CD4-positive, alpha-beta T cell treated with Interleukin-6 at 100 ng/mL for 8 hours (primary cell): ENCODE measurements at regions not wholly inside any gene's neighbourhood (a gene's known extent, or its start where the extent isn't known, plus 50 kb on each side); places are given as distances from the start of the nearest gene placed in this dataset.
"Not testable (repeated sequence)": the region's sequence is repeated elsewhere in the genome, so short reads cannot be mapped to it uniquely, and the experiment has no call there.

Experiments used
- DNase-seq: peaks from one replicate; pipeline ENCODE4 v3.0.0-alpha.2; 2020; ENCODE audit warnings: mixed read lengths, low spot score

DNA sequence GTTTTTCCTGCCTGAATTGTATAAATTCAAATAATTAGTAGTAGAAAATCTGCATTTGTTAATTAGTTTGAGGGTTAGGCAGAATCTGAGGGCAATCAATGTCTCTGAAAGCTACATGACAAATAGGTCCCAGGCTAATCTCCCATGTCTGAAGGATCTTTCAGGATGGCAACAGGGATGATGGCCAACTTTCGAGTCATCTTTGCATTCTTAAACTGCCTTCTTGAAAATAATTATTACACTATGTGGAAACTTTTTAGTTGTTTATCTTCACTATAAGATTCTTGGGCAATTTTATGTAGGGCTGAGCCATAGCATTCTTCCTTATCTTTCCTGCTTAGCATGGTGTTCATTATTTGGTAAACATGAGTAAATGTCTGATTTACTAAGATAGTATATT, 490.3 kb upstream of the EPHA5 start:
- no peak for DNase-seq

DNA sequence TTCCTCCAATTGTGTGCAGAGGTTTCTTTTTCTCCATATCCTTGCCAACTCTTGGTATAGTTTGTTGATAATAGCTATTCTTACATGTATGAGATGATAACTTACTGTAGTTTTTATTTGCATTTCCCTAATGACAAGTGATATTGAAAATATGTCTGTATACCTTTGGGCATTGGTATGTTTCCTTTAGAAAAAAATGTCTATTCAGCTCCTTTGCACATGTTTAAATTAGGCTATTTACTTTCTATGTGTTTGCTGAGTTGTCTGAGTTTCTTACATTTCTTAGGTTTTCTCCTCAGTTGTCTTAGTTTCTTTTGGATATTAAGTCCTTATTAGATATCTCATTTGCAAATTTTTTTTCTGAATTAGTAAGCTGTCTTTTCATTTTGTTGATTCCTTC, 487.3 kb upstream of the EPHA5 start:
- no peak for DNase-seq

DNA sequence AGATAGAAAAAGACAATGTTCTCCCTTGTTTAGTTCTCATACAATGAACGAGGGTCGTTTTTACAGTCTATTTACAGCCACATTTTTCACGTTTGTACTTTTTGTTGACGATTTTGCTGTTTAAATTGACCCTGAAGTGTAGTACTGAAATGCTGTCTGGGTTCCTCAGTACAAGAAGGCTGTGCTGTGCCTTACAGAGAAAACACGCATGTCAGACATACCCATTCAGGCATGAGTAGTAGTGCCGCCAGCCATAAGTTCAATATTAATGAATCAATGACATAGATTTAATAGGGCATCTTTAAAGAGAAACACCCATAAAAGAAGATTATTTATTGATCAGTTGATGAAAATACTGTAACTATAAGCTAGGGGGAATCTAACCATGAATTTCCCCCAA, 459.8 kb upstream of the EPHA5 start:
- DNase-seq = no peak

DNA sequence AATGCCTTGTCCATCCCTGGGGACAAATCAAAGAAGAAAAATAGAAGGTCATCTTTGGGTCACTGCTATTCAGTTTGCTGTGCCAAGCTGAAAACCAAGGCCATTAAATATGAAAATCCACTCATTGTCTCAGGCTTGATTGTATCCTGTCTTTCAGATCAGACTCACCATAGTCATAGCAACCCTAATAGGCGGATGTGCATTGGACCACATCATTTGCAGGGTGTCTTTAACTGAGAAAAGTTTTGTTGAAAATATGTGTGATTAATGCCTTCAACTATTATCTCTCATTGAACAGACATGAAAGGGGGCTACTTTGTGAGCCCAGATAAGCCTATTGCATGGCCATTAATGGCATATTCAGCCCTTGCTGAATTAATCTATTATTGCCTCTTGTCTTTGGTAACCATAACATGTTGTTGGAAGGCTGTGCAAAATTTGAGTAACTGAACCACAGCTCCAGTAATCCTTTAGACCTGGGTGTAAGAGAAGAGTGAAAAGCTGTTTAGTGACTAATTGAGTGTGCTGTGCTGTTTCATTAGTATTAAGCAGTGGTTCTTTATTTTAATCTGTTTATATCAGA, 453.6 kb upstream of the EPHA5 start:
- no peak for DNase-seq

DNA sequence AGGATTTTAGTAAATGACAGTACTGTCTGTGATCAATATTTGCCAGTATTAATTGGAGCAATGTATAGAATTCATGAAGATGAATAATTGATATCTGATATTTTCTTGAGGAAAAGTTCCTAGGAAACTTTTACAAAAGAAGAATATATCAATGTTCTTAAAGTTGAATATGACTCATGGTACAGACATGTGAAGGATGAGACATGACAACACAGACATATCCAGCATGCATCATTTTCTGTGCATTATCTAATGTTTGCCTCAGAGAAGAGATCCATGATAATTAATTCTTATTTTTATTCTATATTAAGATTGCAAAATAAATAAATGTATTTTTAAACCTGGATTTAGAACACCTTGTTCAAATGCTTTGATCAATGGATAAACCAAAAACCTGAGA, 452.9 kb upstream of the EPHA5 start:
- DNase-seq = no peak

DNA sequence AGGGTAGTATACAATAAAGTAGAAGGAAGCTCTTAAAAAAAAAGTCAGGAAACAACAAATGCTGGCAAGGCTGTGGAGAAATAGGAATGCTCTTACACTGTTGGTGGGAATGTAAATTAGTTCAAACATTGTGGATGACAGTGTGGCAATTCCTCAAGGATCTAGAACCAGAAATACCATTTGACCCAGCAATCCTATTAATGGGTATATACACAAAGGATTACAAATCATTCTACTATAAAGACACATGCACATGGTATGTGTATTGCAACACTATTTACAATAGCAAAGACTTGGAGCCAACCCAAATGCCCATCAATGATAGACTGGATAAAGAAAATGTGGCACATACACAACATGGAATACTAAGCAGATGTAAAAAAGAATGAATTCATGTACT, 444.9 kb upstream of the EPHA5 start:
- DNase-seq = not testable (repeated sequence)

DNA sequence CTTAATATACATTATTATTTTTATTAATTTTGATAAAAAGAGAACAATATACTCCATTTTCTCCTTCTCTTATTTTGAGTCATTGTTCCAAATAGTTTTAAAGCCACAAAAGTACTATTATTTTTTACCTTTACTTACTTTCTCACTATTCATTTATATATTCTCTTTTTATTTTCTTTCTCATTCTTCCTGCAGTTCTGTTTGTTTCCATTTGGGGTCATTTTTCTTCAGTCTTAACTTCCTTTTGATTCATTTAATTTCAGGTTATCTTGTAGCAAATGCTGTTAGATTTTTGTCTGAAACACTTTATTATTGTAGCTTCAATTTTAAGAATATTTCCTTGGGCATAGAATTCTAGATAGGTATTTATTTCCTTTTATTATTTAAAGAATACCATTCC, 438.6 kb upstream of the EPHA5 start:
- no peak for DNase-seq

DNA sequence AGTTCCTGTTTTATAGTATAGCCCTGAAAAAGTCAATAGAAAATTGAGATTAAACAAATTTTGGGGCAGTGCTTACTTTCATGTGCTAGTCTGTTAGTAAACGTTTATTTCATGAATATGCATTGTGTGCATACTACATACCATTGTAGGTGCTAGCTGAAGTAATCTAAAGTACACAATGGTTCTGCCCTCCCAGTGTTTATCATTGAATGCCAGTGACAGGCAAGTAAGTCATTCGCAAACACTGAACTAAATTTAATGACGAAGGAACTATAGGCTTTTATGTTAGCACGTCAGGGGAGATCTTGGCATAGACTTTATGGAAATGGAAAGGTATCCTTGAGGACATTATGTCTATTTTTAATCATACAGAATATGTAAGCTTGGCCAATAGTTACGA, 426.9 kb upstream of the EPHA5 start:
- DNase-seq = no peak

DNA sequence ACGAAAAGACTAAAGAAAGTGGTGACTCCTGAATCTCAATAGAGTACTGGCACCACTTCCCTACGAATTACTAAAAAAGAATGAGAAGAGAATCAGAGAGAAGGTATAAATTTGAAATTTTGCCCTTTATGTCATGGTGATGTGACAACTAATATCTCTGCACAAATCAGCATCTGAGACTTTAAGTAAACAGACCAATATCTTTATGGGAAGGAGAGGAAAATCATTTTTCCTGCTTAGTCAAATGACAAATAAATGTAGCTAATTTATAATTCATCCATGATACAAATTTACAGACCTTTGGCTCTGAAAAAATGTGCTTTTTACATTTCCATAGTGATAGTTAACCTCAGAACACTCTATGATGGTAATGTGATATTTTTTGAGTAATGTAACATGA, 424.8 kb upstream of the EPHA5 start:
- no peak for DNase-seq

DNA sequence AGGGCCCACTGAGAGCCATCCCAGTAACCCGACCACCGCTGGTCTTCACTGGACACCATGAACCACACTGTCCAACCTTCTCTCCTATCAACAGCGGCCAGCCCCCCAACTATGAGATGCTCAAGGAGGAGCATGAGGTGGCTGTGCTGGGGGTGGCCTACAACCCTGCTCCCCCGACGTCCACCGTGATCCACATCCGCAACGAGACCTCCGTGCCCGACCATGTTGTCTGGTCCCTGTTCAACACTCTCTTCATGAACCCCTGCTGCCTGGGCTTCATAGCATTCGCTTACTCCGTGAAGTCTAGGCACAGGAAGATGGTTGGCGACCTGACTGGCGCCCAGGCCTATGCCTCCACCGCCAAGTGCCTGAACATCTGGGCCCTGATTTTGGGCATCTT, 423.8 kb upstream of the EPHA5 start:
- DNase-seq = no peak

DNA sequence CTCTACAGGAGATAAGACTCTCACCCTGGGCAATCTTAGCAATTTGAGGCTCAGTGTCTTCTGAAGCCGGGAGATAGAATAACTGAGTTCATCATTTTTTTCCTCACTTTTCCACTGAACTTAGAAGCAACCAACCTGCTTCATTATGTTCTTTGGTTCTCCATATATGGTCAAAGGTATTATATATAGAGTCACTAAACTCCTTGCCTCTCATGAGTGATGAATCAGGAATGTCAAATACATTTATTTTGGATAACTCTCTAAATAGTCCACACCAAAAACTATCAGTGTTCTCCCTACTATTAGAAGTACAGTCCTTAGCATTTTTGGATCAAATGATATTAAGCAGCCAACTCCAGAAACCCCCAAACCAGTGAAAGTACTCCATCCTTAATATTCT, 421.5 kb upstream of the EPHA5 start:
- DNase-seq = no peak

DNA sequence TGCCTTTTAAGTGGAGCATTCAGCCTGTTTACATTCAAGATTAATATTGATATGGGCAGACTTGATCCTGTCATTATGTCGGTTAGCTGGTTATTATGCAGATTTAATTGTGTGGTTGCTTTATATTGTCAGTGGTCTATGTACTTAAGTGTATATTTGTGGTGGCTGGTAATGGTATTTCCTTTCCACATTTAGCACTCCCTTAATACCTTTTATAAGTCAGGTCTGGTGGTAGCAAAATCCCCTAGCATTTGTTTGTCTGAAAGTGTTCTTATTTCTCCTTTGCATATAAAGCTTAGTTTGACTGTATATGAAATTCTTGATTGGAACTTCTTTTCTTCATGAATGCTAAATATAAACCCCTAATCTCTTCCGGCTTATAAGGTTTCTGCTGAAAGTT, 403.7 kb upstream of the EPHA5 start:
- DNase-seq = no peak

DNA sequence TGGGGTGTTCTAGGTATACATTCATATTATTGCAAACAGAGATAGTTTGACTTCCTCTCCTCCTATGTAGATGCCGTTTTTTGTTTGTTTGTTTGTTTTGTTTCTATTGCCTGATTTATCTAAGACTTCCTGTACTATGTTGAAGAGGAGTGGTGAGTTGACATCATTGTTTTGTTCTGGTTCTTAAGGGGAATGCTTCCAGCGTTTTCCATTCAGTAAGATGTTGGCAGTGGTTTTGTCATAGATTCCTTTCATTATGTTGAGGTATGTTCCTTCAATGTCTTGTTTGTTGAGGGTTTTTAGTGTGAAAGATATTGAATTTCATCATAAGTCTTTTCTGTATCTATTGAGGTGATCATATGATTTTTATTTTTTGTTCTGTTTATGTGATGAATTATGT, 401.6 kb upstream of the EPHA5 start:
- DNase-seq = no peak

DNA sequence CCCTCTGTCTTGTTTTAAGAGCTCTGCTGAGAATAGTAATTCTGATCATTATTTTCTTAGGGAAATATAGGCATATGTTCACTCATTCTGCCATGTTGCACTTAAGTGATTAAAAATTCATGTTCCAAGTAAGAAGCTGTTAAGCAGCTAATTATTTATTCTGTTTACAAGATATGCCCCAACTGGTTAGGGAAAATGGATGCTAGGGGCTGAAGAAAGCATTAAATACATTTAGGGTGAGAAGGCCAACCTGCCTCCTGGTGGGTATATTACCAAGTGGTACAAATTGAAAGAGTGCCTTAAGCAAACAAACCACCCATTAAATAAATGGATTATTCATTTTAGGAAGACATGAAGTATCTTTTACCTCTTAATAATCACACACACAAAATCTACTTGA, 392.6 kb upstream of the EPHA5 start:
- no peak for DNase-seq

DNA sequence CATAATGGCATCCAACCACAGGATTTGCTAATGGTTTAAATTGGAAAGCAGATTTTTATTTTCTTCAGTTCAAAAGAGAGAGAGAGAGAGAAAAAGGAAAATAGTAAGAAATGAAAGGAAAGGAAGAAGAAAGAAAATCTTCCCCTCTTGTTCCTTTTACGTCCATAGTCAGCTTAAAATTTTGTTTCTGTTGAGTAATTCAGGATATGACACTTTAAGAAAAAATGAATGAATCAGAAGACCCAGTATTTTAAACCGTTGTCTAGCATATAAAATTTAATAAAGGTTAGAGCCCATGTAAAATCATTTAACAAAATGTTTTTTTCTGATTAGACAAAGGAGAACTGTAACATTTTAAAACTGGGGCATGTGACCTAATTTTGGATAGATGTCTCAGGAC, 391.8 kb upstream of the EPHA5 start:
- no peak for DNase-seq

DNA sequence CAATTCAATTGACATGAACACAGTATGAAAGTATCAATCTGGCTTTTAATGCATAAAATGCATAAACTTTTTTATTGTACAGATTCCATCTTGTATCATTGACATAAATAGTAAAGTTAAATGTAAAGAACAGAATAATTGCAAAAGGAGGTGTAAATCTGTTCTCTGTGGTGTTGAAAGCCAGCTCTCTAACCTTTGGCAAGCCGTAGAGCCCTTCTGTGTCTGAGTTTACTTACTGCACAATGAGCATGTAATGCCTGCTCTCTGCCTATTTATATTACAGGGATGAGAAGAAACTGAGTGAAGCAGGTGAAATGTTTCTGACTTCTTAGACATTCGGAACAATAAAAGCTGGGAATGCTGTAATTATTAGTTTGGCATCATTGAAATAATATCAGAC, 389.3 kb upstream of the EPHA5 start:
- DNase-seq = no peak

DNA sequence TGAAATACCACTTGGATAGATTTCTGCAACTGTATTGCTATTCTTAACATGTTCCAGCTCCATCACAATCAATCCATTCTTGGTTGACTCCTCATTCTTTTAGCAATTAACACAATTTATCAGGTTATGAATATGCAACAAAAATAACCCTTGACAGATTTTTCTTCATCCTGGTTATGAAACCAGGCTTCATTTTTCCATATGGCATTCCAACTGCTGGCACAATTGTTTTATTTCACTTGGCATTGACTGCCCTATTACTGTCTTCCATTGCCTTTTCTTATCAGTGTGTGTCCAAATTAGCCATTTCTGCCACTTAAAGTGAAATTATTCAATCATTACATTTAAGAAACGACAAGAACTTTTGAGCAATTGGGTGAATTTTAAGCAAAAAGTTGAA, 388.8 kb upstream of the EPHA5 start:
- DNase-seq = no peak

DNA sequence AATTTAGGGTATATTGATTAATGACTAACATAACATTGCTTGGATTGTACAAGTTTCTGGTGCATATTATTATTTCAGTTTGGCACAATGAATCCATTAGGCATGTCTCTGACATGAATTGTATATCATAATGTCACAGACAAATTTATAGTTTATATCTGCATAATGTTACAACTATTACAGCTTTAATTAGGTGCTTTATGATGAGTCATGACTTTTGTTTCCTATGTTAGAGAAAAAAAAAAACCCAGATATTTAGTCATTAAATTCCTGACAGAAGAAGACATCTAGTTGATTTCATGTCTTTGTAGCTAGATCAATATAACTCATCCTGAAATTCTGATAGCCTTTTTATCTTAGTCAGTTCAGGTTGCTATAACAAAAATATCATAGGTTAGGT, 385.7 kb upstream of the EPHA5 start:
- DNase-seq = no peak

DNA sequence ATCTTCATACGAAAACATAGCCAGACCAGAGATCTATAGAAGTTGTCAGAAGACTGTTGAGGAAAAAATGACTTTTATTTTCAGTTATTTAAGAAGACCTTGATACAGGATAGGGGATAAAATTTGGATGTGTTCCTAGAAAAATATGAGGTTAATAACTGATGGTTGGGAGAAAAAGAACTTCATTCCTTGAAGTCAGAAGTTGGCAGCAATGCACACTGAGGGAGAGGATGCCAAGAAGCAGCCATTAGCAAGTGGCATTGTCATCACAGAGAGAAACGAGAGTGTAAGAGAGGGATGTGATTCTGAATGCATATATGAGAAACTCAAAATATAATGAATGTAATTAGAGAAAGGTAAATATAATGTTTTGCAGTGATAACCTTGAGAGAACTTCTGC, 382.1 kb upstream of the EPHA5 start:
- DNase-seq = no peak

DNA sequence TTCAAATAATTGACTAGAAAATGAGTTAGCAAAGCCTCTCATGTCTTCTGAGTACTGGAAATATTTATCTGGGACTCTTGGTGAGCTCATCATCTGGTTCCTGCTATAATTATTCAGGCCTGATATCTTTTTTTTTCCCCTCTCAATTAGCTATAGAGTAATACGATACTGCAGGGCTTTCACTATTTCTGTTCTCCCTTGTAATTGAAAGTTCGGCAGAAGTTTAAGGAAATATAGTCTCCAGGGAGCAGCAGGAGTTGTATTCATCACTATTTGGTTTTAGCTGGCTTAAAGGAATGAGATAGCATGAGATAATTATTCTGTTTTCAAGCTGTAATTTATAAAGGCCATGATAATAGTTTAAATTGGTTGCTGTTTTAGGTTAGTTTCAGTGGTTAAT, 378.6 kb upstream of the EPHA5 start:
- no peak for DNase-seq

DNA sequence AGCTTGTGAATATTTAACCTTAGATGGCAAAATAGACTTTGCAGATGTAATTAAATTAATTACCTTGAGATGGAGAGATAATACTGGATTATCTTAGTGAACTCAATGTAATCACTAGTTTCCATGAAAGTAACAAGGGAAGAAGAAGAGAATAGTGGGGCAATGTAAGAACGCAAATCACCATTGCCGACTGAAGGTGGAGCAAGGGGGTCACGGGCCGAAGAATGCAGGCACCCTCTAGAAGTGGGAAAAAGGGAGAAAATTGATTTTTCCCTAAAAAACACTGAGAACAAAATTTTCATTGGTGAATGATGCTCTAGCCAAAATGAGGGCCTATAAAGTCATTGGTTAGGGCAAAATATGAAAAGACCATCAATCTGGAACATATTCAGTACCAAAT, 375.6 kb upstream of the EPHA5 start:
- no peak for DNase-seq

DNA sequence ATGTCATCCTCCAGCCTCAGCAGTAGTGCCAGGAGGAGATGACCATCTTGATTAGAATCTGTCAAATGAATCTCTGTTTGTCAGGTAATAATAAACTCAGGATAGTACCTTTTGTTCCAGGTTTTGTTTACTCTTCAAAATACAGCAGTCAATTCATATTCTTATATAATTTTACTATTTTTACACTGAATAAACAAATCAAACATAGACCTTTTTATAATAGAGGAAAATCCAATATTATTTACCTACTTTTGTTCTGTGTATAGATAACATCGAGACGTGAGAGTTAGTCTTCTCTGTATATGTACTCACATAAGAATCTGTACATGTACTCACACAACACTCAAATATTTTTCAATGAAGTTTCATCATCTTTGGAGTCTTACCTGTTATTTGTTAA, 365.4 kb upstream of the EPHA5 start:
- no peak for DNase-seq

DNA sequence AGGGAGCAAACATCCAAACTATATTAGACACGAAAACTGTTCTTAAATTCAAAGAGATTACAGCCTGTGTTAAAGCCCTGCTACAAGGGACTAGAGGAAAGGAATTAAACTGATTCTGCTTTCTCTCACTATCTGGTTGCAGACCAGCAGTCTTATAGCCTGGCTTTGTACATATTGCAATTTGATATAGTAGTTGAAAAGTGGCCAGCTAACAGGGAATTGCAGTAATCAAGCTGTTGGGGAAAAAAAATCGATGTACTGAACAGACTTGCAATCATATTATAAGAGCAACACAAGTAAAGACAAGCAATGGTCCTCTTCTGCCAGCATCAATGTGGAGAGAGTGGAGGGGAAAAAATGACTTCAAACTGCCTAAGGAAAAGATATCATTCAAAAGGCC, 364.4 kb upstream of the EPHA5 start:
- DNase-seq = no peak

DNA sequence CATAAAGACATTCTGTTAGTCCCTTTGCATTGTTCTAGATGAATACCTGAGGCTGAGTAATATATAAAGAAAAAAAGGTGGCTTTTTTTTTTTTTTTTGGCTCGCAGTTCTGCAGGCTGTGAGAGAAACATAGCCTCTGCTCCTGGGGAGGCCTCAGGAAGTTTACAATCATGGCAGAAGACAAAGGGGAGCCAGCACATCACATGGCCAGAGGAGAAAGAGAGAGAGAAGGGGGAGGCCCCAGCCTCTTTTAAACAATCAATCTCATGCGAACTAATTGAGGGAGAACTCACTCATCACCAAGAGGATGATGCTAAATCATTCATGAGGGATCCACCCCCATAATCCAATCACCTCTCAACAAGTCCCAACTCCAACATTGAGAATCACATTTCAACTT, 364.0 kb upstream of the EPHA5 start:
- DNase-seq = no peak

DNA sequence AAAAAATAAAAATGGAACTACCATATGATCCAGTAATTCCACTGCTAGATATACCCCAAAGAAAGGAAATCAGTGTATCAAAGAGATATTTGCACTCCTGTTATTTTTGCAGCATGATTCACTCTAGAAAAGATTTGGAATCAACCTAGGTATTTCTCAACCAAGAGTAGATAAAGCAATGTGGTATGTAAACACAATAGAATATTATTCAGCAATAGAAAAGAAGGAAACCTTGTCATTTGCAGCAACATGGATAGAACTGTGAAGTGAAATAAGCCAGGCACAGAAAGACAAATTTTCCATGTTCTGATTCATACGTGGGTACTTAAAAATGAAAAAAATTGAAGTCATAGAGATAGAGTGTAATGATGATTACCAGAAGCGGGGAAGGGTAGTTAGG, 362.3 kb upstream of the EPHA5 start:
- no peak for DNase-seq
